H9 (cell line): ENCODE measurements at regions not wholly inside any gene's neighbourhood (a gene's known extent, or its start where the extent isn't known, plus 50 kb on each side); places are given as distances from the start of the nearest gene placed in this dataset.

ENCODE experiments used
- DNase-seq: peaks from one replicate; pipeline ENCODE4 v3.0.0-alpha.2; 2017
- H2AFZ ChIP-seq: one replicate; pipeline ENCODE4 v1.6.1; 2013; ENCODE audit warnings: mild to moderate bottlenecking, low read length, control low read depth, moderate library complexity
- H2AK5ac ChIP-seq: 2 replicates; pipeline ENCODE4 v1.6.1; 2013; ENCODE audit warnings: low read length, control low read depth, mixed read lengths; ENCODE audit not compliant: insufficient read length
- H2BK120ac ChIP-seq: one replicate; pipeline ENCODE4 v1.6.1; 2013; ENCODE audit warnings: low read depth, mild to moderate bottlenecking, low read length, control low read depth, inconsistent platforms; ENCODE audit not compliant: poor library complexity, severe bottlenecking
- H2BK12ac ChIP-seq: 2 replicates; pipeline ENCODE4 v1.6.1; 2013; ENCODE audit warnings: low read length, control low read depth, mixed read lengths, low read depth; ENCODE audit not compliant: insufficient read length
- H2BK15ac ChIP-seq: 2 replicates; pipeline ENCODE4 v1.6.1; 2013; ENCODE audit warnings: low read depth, low read length, control low read depth
- H2BK20ac ChIP-seq: one replicate; pipeline ENCODE4 v1.6.1; 2013; ENCODE audit warnings: low read depth, mild to moderate bottlenecking, low read length, control low read depth, inconsistent platforms; ENCODE audit not compliant: poor library complexity, severe bottlenecking
- H2BK5ac ChIP-seq: 2 replicates; pipeline ENCODE4 v1.6.1; 2013; ENCODE audit warnings: low read length, control low read depth, mixed read lengths; ENCODE audit not compliant: insufficient read length
- H3K14ac ChIP-seq: 2 replicates; pipeline ENCODE4 v1.6.1; 2013; ENCODE audit warnings: low read length, control low read depth; ENCODE audit not compliant: insufficient read depth
- H3K18ac ChIP-seq: 2 replicates; pipeline ENCODE4 v1.6.1; 2013; ENCODE audit warnings: low read depth, mild to moderate bottlenecking, mixed read lengths, low read length, control low read depth; ENCODE audit not compliant: insufficient read length
- H3K23ac ChIP-seq: 2 replicates; pipeline ENCODE4 v1.6.1; 2013; ENCODE audit warnings: low read length, control low read depth, mixed read lengths, low read depth; ENCODE audit not compliant: insufficient read length
- H3K23me2 ChIP-seq: 2 replicates; pipeline ENCODE4 v1.6.1; 2013; ENCODE audit warnings: low read depth, mild to moderate bottlenecking, mixed read lengths, low read length, control low read depth; ENCODE audit not compliant: insufficient read length, poor library complexity, severe bottlenecking
- H3K27ac ChIP-seq: 2 replicates; pipeline ENCODE4 v1.5.1; 2013; ENCODE audit warnings: low read length, control low read depth, mixed read lengths, low read depth; ENCODE audit not compliant: insufficient read length
- H3K27me3 ChIP-seq: 2 replicates; pipeline ENCODE4 v1.6.1; 2013; ENCODE audit warnings: low read length, control low read depth, inconsistent platforms; ENCODE audit not compliant: insufficient read depth
- H3K4ac ChIP-seq: 2 replicates; pipeline ENCODE4 v1.6.1; 2013; ENCODE audit warnings: low read depth, mild to moderate bottlenecking, control low read depth, inconsistent platforms, low read length, moderate library complexity
- H3K4me1 ChIP-seq: 2 replicates; pipeline ENCODE4 v1.6.1; 2013; ENCODE audit warnings: low read length, control low read depth, inconsistent platforms; ENCODE audit not compliant: insufficient read depth
- H3K4me2 ChIP-seq: 2 replicates; pipeline ENCODE4 v1.6.1; 2013; ENCODE audit warnings: low read length, control low read depth, mixed read lengths; ENCODE audit not compliant: insufficient read length, insufficient read depth
- H3K56ac ChIP-seq: 2 replicates; pipeline ENCODE4 v1.6.1; 2013; ENCODE audit warnings: low read depth, mild to moderate bottlenecking, mixed read lengths, low read length, control low read depth; ENCODE audit not compliant: insufficient read length
- H3K79me1 ChIP-seq: 2 replicates; pipeline ENCODE4 v1.6.1; 2013; ENCODE audit warnings: low read depth, mild to moderate bottlenecking, moderate library complexity, low read length, control low read depth, inconsistent platforms; ENCODE audit not compliant: insufficient read depth, poor library complexity, severe bottlenecking
- H3K79me2 ChIP-seq: 2 replicates; pipeline ENCODE4 v1.6.1; 2013; ENCODE audit warnings: low read length, control low read depth, inconsistent platforms; ENCODE audit not compliant: insufficient read depth
- H3K9ac ChIP-seq: 2 replicates; pipeline ENCODE4 v1.6.1; 2013; ENCODE audit warnings: low read length, control low read depth, mixed read lengths; ENCODE audit not compliant: insufficient read length; ENCODE audit errors: extremely low read depth
- H3K9me3 ChIP-seq: one replicate; pipeline ENCODE4 v1.6.1; 2013; ENCODE audit warnings: low read depth, low read length, inconsistent platforms; ENCODE audit not compliant: control insufficient read depth
- H3T11ph ChIP-seq: one replicate; pipeline ENCODE4 v1.6.1; 2013; ENCODE audit warnings: mild to moderate bottlenecking, low read length, control low read depth, inconsistent platforms
- H4K20me1 ChIP-seq: one replicate; pipeline ENCODE4 v1.6.1; 2013; ENCODE audit not compliant: control insufficient read depth, insufficient read length, insufficient read depth
- H4K5ac ChIP-seq: 2 replicates; pipeline ENCODE4 v1.6.1; 2013; ENCODE audit warnings: low read depth, mild to moderate bottlenecking, mixed read lengths, low read length, control low read depth; ENCODE audit not compliant: insufficient read length
- H4K8ac ChIP-seq: replicated peaks from 2 replicates; pipeline ENCODE4 v1.6.1; 2013; ENCODE audit warnings: low read length, control low read depth, mixed read lengths, low read depth; ENCODE audit not compliant: insufficient read length
- H4K91ac ChIP-seq: 2 replicates; pipeline ENCODE4 v1.6.1; 2013; ENCODE audit warnings: low read depth, mild to moderate bottlenecking, moderate library complexity, mixed read lengths, low read length, control low read depth; ENCODE audit not compliant: insufficient read length
- H3K27ac Mint-ChIP-seq, 3 experiments: 2 replicates in 2 of 3; 3 replicates in 1 of 3; pipeline ENCODE4 v1.8.0; 2020 to 2021; ENCODE audit warnings: mixed read lengths in 3 of 3, mild to moderate bottlenecking in 1 of 3, moderate library complexity in 1 of 3
- H3K27me3 Mint-ChIP-seq: 2 replicates; pipeline ENCODE4 v1.8.0; 2021; ENCODE audit warnings: low read depth, mild to moderate bottlenecking, moderate library complexity, mixed read lengths
- H3K36me3 Mint-ChIP-seq, 3 experiments: 2 replicates in 2 of 3; 3 replicates in 1 of 3; pipeline ENCODE4 v1.8.0; 2020 to 2021; ENCODE audit warnings: low read depth in 3 of 3, mixed read lengths in 3 of 3; ENCODE audit not compliant: insufficient read depth in 1 of 3
- H3K4me1 Mint-ChIP-seq, 2 experiments: 2 replicates each; pipeline ENCODE4 v1.8.0; 2020; ENCODE audit warnings: mixed read lengths in 2 of 2
- H3K4me3 Mint-ChIP-seq, 2 experiments: 2 replicates in 1 of 2; 3 replicates in 1 of 2; pipeline ENCODE4 v1.8.0; 2020 to 2021; ENCODE audit warnings: mild to moderate bottlenecking in 2 of 2, mixed read lengths in 2 of 2, moderate library complexity in 1 of 2
- H3K9me3 Mint-ChIP-seq, 2 experiments: 2 replicates in 1 of 2; 3 replicates in 1 of 2; pipeline ENCODE4 v1.8.0; 2020; ENCODE audit warnings: mild to moderate bottlenecking in 2 of 2, mixed read lengths in 2 of 2, moderate library complexity in 1 of 2
- WGBS: extraction: QIAGEN DNeasy Blood & Tissue Kit; methylation state at CpG from one replicate; pipeline ENCODE4 v1.1.7; 2013; ENCODE audit warnings: missing lambda C conversion rate, low lambda C conversion rate, mixed read lengths; ENCODE audit not compliant: insufficient read length; ENCODE audit errors: extremely low coverage; 5-methylcytosine and 5-hydroxymethylcytosine counted together
- TF ChIP-seq, protein P1 (sequence below): fragments of 200-600 bp; sonication (generic); conservative IDR thresholded peaks from 3 replicates; pipeline ENCODE4 v1.8.0; 2021; ENCODE audit warnings: antibody characterized with exemption, mild to moderate bottlenecking

DNA sequence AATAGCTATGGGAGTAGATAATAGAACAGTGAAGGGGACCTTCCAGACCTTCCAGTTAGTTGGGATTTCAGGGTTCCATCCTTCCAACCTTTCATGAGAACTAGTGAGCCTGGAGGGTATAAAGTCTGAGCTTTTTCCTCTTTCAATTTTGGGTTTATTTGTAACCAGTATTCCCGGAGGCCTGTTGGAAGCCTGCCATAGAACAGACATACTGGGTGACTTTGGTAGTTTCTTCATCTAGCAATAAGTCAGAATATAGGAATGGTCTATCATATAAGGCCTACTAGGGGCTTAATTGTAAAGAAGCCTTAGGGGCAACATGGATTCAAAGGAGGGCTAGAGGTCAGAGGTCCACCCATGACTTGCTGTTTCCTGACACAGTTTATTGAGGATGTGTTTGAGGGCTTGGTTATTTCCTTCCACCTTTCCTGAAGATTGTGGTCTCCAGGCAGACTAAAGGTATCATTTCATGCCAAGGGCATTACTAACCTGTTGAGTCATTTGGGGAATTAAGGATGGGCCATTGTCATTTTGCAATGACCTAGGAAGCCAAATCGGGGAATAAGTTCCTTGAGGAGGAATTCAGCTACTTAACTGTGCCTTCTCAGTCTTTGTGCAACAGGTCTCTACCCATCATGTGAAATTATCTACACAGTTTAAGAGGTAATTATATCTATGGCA is 410.3 kb downstream of the SLC6A15 start:
- Histone ChIP-seq H3K79me1 (no peaks in the 10 kb centered on the region), H4K20me1 (no peaks in the 10 kb centered on the region), H2BK20ac (no peak overlapping the region), H3K56ac (no peak overlapping the region), H3K9ac (no peak overlapping the region), H3K4me1 (no peaks in the 10 kb centered on the region), H3T11ph (no peak overlapping the region), H3K27me3 (no peaks in the 10 kb centered on the region), H4K5ac (no peak overlapping the region), H4K91ac (no peak overlapping the region), H3K23me2 (no peaks in the 10 kb centered on the region), H2AK5ac (no peak overlapping the region), H3K79me2 (no peaks in the 10 kb centered on the region), H3K4ac (no peak overlapping the region), H3K4me2 (no peak overlapping the region), H4K8ac (no peak overlapping the region), H3K27ac (no peak overlapping the region), H2BK15ac (no peak overlapping the region), H3K18ac (no peak overlapping the region), H3K14ac (no peak overlapping the region), H3K9me3 (no peaks in the 10 kb centered on the region), H2BK120ac (no peak overlapping the region), H2BK5ac (no peak overlapping the region), H2BK12ac (no peak overlapping the region), H2AFZ (no peak overlapping the region), H3K23ac (no peak overlapping the region)
- Mint-ChIP-seq H3K4me1 (peaks cover 3 to 5% of the 10 kb centered on the region in 2 experiments; a peak in 1 of 4 replicates), H3K9me3 (peaks cover 0 to 2% of the 10 kb centered on the region in 2 experiments; a peak in 1 of 5 replicates), H3K36me3 (no peaks in the 10 kb centered on the region; a peak in 1 of 7 replicates), H3K27me3 (no peaks in the 10 kb centered on the region), H3K4me3 (no peak overlapping the region), H3K27ac (no peak overlapping the region)
- TF ChIP-seq, protein P1, sequence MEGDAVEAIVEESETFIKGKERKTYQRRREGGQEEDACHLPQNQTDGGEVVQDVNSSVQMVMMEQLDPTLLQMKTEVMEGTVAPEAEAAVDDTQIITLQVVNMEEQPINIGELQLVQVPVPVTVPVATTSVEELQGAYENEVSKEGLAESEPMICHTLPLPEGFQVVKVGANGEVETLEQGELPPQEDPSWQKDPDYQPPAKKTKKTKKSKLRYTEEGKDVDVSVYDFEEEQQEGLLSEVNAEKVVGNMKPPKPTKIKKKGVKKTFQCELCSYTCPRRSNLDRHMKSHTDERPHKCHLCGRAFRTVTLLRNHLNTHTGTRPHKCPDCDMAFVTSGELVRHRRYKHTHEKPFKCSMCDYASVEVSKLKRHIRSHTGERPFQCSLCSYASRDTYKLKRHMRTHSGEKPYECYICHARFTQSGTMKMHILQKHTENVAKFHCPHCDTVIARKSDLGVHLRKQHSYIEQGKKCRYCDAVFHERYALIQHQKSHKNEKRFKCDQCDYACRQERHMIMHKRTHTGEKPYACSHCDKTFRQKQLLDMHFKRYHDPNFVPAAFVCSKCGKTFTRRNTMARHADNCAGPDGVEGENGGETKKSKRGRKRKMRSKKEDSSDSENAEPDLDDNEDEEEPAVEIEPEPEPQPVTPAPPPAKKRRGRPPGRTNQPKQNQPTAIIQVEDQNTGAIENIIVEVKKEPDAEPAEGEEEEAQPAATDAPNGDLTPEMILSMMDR: no peak
- WGBS: no CpG with 5 or more reads among the region's 2 CpGs
- no peak for DNase-seq
